Heart left ventricle (tissue), 13 donors: ENCODE measurements at regions not wholly inside any gene's neighbourhood (a gene's known extent, or its start where the extent isn't known, plus 50 kb on each side); places are given as distances from the start of the nearest gene placed in this dataset.
"Not testable (repeated sequence)": the region's sequence is repeated elsewhere in the genome, so short reads cannot be mapped to it uniquely, and the experiment has no call there.

Source experiments
- CTCF ChIP-seq, 12 donors: fragments of 200-600 bp; sonication (generic) in 4 of 12; IDR thresholded peaks; one replicate each; pipeline versions ENCODE4 v1.5.0 to v1.8.0; 2018 to 2022; ENCODE audit warnings: antibody characterized with exemption in 12 of 12, mild to moderate bottlenecking in 5 of 12
- POLR2A ChIP-seq, 2 donors: fragments of 450-650 bp; IDR thresholded peaks; one replicate each; pipeline ENCODE4 v1.6.1; 2017; ENCODE audit warnings: antibody characterized with exemption in 2 of 2, mild to moderate bottlenecking in 2 of 2, moderate library complexity in 2 of 2
- donor health status: ischemic (EF 13 %, LVEDD 7.1; RV severe dilation, severe dysfunction).
- donor health status: DM: no; HTN: yes; CAD: no.
- donor health status: DM: no; HTN: no; CAD: no.
- donor health status: ischemic (EF 25% LVEDD 6.9; RV normal size, moderate dysfunction).
- donor health status: ischemic (EF 25% LVEDD 5.7; RV mildly dilated, moderate dysfunction).
- donor health status: ischemic (EF 35%, LVEDD 5.7; RV mildly dilated, moderate dysfunction).
- donor health status: nonischemic (EF 11% LVEDD 7.7; RV severe dilation, severe dysfunction).
- donor health status: DM: yes; HTN: yes; CAD: no.
- donor health status: PGD.
- donor health status: ischemic (EF 29% LVEDD 5.4; RV normal size, mild dysfunction).
- donor health status: nonischemic (EF 23%, LVEDD 6.1; RV moderate dilation, normal function).

GRCh38 chr5:158439204-158439603 is 580.3 kb upstream of the CLINT1 start:
- not testable (repeated sequence) for TF ChIP-seq CTCF, POLR2A (IDR thresholded peaks at IDR 0.05)
